H9 (cell line): ENCODE measurements at regions not wholly inside any gene's neighbourhood (a gene's known extent, or its start where the extent isn't known, plus 50 kb on each side); places are given as distances from the start of the nearest gene placed in this dataset.
A peak's percentile ranks its signal among the peaks of the same experiment; 100 is the strongest.

Experiments
- DNase-seq: peaks from one replicate; pipeline ENCODE4 v3.0.0-alpha.2; 2017
- H2AFZ ChIP-seq: one replicate; pipeline ENCODE4 v1.6.1; 2013; ENCODE audit warnings: mild to moderate bottlenecking, low read length, control low read depth, moderate library complexity
- H2AK5ac ChIP-seq: 2 replicates; pipeline ENCODE4 v1.6.1; 2013; ENCODE audit warnings: low read length, control low read depth, mixed read lengths; ENCODE audit not compliant: insufficient read length
- H2BK120ac ChIP-seq: one replicate; pipeline ENCODE4 v1.6.1; 2013; ENCODE audit warnings: low read depth, mild to moderate bottlenecking, low read length, control low read depth, inconsistent platforms; ENCODE audit not compliant: poor library complexity, severe bottlenecking
- H2BK12ac ChIP-seq: 2 replicates; pipeline ENCODE4 v1.6.1; 2013; ENCODE audit warnings: low read length, control low read depth, mixed read lengths, low read depth; ENCODE audit not compliant: insufficient read length
- H2BK15ac ChIP-seq: 2 replicates; pipeline ENCODE4 v1.6.1; 2013; ENCODE audit warnings: low read depth, low read length, control low read depth
- H2BK20ac ChIP-seq: one replicate; pipeline ENCODE4 v1.6.1; 2013; ENCODE audit warnings: low read depth, mild to moderate bottlenecking, low read length, control low read depth, inconsistent platforms; ENCODE audit not compliant: poor library complexity, severe bottlenecking
- H2BK5ac ChIP-seq: 2 replicates; pipeline ENCODE4 v1.6.1; 2013; ENCODE audit warnings: low read length, control low read depth, mixed read lengths; ENCODE audit not compliant: insufficient read length
- H3K14ac ChIP-seq: 2 replicates; pipeline ENCODE4 v1.6.1; 2013; ENCODE audit warnings: low read length, control low read depth; ENCODE audit not compliant: insufficient read depth
- H3K18ac ChIP-seq: 2 replicates; pipeline ENCODE4 v1.6.1; 2013; ENCODE audit warnings: low read depth, mild to moderate bottlenecking, mixed read lengths, low read length, control low read depth; ENCODE audit not compliant: insufficient read length
- H3K23ac ChIP-seq: 2 replicates; pipeline ENCODE4 v1.6.1; 2013; ENCODE audit warnings: low read length, control low read depth, mixed read lengths, low read depth; ENCODE audit not compliant: insufficient read length
- H3K23me2 ChIP-seq: 2 replicates; pipeline ENCODE4 v1.6.1; 2013; ENCODE audit warnings: low read depth, mild to moderate bottlenecking, mixed read lengths, low read length, control low read depth; ENCODE audit not compliant: insufficient read length, poor library complexity, severe bottlenecking
- H3K27ac ChIP-seq: 2 replicates; pipeline ENCODE4 v1.5.1; 2013; ENCODE audit warnings: low read length, control low read depth, mixed read lengths, low read depth; ENCODE audit not compliant: insufficient read length
- H3K27me3 ChIP-seq: 2 replicates; pipeline ENCODE4 v1.6.1; 2013; ENCODE audit warnings: low read length, control low read depth, inconsistent platforms; ENCODE audit not compliant: insufficient read depth
- H3K4ac ChIP-seq: 2 replicates; pipeline ENCODE4 v1.6.1; 2013; ENCODE audit warnings: low read depth, mild to moderate bottlenecking, control low read depth, inconsistent platforms, low read length, moderate library complexity
- H3K4me1 ChIP-seq: 2 replicates; pipeline ENCODE4 v1.6.1; 2013; ENCODE audit warnings: low read length, control low read depth, inconsistent platforms; ENCODE audit not compliant: insufficient read depth
- H3K4me2 ChIP-seq: 2 replicates; pipeline ENCODE4 v1.6.1; 2013; ENCODE audit warnings: low read length, control low read depth, mixed read lengths; ENCODE audit not compliant: insufficient read length, insufficient read depth
- H3K56ac ChIP-seq: 2 replicates; pipeline ENCODE4 v1.6.1; 2013; ENCODE audit warnings: low read depth, mild to moderate bottlenecking, mixed read lengths, low read length, control low read depth; ENCODE audit not compliant: insufficient read length
- H3K79me1 ChIP-seq: 2 replicates; pipeline ENCODE4 v1.6.1; 2013; ENCODE audit warnings: low read depth, mild to moderate bottlenecking, moderate library complexity, low read length, control low read depth, inconsistent platforms; ENCODE audit not compliant: insufficient read depth, poor library complexity, severe bottlenecking
- H3K79me2 ChIP-seq: 2 replicates; pipeline ENCODE4 v1.6.1; 2013; ENCODE audit warnings: low read length, control low read depth, inconsistent platforms; ENCODE audit not compliant: insufficient read depth
- H3K9ac ChIP-seq: 2 replicates; pipeline ENCODE4 v1.6.1; 2013; ENCODE audit warnings: low read length, control low read depth, mixed read lengths; ENCODE audit not compliant: insufficient read length; ENCODE audit errors: extremely low read depth
- H3K9me3 ChIP-seq: one replicate; pipeline ENCODE4 v1.6.1; 2013; ENCODE audit warnings: low read depth, low read length, inconsistent platforms; ENCODE audit not compliant: control insufficient read depth
- H3T11ph ChIP-seq: one replicate; pipeline ENCODE4 v1.6.1; 2013; ENCODE audit warnings: mild to moderate bottlenecking, low read length, control low read depth, inconsistent platforms
- H4K20me1 ChIP-seq: one replicate; pipeline ENCODE4 v1.6.1; 2013; ENCODE audit not compliant: control insufficient read depth, insufficient read length, insufficient read depth
- H4K5ac ChIP-seq: 2 replicates; pipeline ENCODE4 v1.6.1; 2013; ENCODE audit warnings: low read depth, mild to moderate bottlenecking, mixed read lengths, low read length, control low read depth; ENCODE audit not compliant: insufficient read length
- H4K8ac ChIP-seq: replicated peaks from 2 replicates; pipeline ENCODE4 v1.6.1; 2013; ENCODE audit warnings: low read length, control low read depth, mixed read lengths, low read depth; ENCODE audit not compliant: insufficient read length
- H4K91ac ChIP-seq: 2 replicates; pipeline ENCODE4 v1.6.1; 2013; ENCODE audit warnings: low read depth, mild to moderate bottlenecking, moderate library complexity, mixed read lengths, low read length, control low read depth; ENCODE audit not compliant: insufficient read length
- H3K27ac Mint-ChIP-seq, 3 experiments: 2 replicates in 2 of 3; 3 replicates in 1 of 3; pipeline ENCODE4 v1.8.0; 2020 to 2021; ENCODE audit warnings: mixed read lengths in 3 of 3, mild to moderate bottlenecking in 1 of 3, moderate library complexity in 1 of 3
- H3K27me3 Mint-ChIP-seq: 2 replicates; pipeline ENCODE4 v1.8.0; 2021; ENCODE audit warnings: low read depth, mild to moderate bottlenecking, moderate library complexity, mixed read lengths
- H3K36me3 Mint-ChIP-seq, 3 experiments: 2 replicates in 2 of 3; 3 replicates in 1 of 3; pipeline ENCODE4 v1.8.0; 2020 to 2021; ENCODE audit warnings: low read depth in 3 of 3, mixed read lengths in 3 of 3; ENCODE audit not compliant: insufficient read depth in 1 of 3
- H3K4me1 Mint-ChIP-seq, 2 experiments: 2 replicates each; pipeline ENCODE4 v1.8.0; 2020; ENCODE audit warnings: mixed read lengths in 2 of 2
- H3K4me3 Mint-ChIP-seq, 2 experiments: 2 replicates in 1 of 2; 3 replicates in 1 of 2; pipeline ENCODE4 v1.8.0; 2020 to 2021; ENCODE audit warnings: mild to moderate bottlenecking in 2 of 2, mixed read lengths in 2 of 2, moderate library complexity in 1 of 2
- H3K9me3 Mint-ChIP-seq, 2 experiments: 2 replicates in 1 of 2; 3 replicates in 1 of 2; pipeline ENCODE4 v1.8.0; 2020; ENCODE audit warnings: mild to moderate bottlenecking in 2 of 2, mixed read lengths in 2 of 2, moderate library complexity in 1 of 2
- CTCF ChIP-seq: fragments of 200-600 bp; sonication (generic); conservative IDR thresholded peaks from 3 replicates; pipeline ENCODE4 v1.8.0; 2021; ENCODE audit warnings: antibody characterized with exemption, mild to moderate bottlenecking
- WGBS: extraction: QIAGEN DNeasy Blood & Tissue Kit; methylation state at CpG from one replicate; pipeline ENCODE4 v1.1.7; 2013; ENCODE audit warnings: missing lambda C conversion rate, low lambda C conversion rate, mixed read lengths; ENCODE audit not compliant: insufficient read length; ENCODE audit errors: extremely low coverage; 5-methylcytosine and 5-hydroxymethylcytosine counted together

- Histone ChIP-seq H2BK12ac (no peak overlapping the region), H2AFZ (no peak overlapping the region), H2BK20ac (no peak overlapping the region), H3K9me3 (peaks cover 3% of the 10 kb centered on the region), H4K8ac (no peak overlapping the region), H3K79me1 (no peaks in the 10 kb centered on the region), H3K4me1 (no peaks in the 10 kb centered on the region), H4K20me1 (no peaks in the 10 kb centered on the region), H2BK5ac (no peak overlapping the region), H2BK15ac (no peak overlapping the region), H4K91ac (no peak overlapping the region), H3K79me2 (no peaks in the 10 kb centered on the region), H3K14ac (no peak overlapping the region; the same call in 1 of the 2 replicates), H3K4me2 (no peak overlapping the region), H4K5ac (no peak overlapping the region), H3K4ac (no peak overlapping the region), H3K23ac (no peak overlapping the region), H3K27ac (no peak overlapping the region), H3K9ac (no peak overlapping the region), H3K23me2 (no peaks in the 10 kb centered on the region), H3K27me3 (no peaks in the 10 kb centered on the region), H3K56ac (no peak overlapping the region), H2BK120ac (no peak overlapping the region), H3K18ac (no peak overlapping the region), H2AK5ac (no peak overlapping the region), H3T11ph (no peak overlapping the region)
- no peaks in the 10 kb centered on the region; the same call in none of the 2 replicates for H3K27me3 Mint-ChIP-seq
- H3K27ac Mint-ChIP-seq: no peak overlapping the region; a peak in 1 of 7 replicates
- no CpG with 5 or more reads among the region's 13 CpGs for WGBS
- H3K36me3 Mint-ChIP-seq: peaks cover 0 to 3% (median 3%) of the 10 kb centered on the region in 3 experiments; a peak in 3 of 7 replicates
- no peak for TF ChIP-seq CTCF
- H3K4me1 Mint-ChIP-seq: peaks cover 0 to 5% of the 10 kb centered on the region in 2 experiments; a peak in 2 of 4 replicates
- peaks cover 0 to 2% of the 10 kb centered on the region in 2 experiments; a peak in 3 of 5 replicates for H3K9me3 Mint-ChIP-seq
- peak; percentile 45 for DNase-seq
- H3K4me3 Mint-ChIP-seq: no peak overlapping the region
These were observed 164.7 kb downstream of the KATNAL1 start for GRCh38 chr13:30142486-30143211.
